Middle frontal gyrus (tissue), 1 donor: ENCODE measurements at regions not wholly inside any gene's neighbourhood (a gene's known extent, or its start where the extent isn't known, plus 50 kb on each side); places are given as distances from the start of the nearest gene placed in this dataset.
"Not testable (repeated sequence)": the region's sequence is repeated elsewhere in the genome, so short reads cannot be mapped to it uniquely, and the experiment has no call there.

Experiments
- DNase-seq: peaks from one replicate; pipeline ENCODE4 v3.0.0-alpha.2; 2015; ENCODE audit warnings: low spot score; ENCODE audit errors: extremely low spot score

- DNase-seq = no peak
Observed at GRCh38 chr7:85342781-85343180, 155.9 kb upstream of the SEMA3D start.

GRCh38 chr7:85341973-85342372 lies 155.1 kb upstream of the SEMA3D start:
- DNase-seq = no peak

- no peak for DNase-seq
Observed at GRCh38 chr7:85341121-85341520, 154.3 kb upstream of the SEMA3D start.

GRCh38 chr7:85336086-85336485 lies 149.2 kb upstream of the SEMA3D start:
- no peak for DNase-seq

GRCh38 chr7:85335113-85335512 lies 148.3 kb upstream of the SEMA3D start:
- not testable (repeated sequence) for DNase-seq

GRCh38 chr7:85328456-85328998 lies 141.7 kb upstream of the SEMA3D start:
- DNase-seq = no peak

GRCh38 chr7:85324145-85324799 lies 137.4 kb upstream of the SEMA3D start:
- no peak for DNase-seq

- no peak for DNase-seq
Observed at GRCh38 chr7:85322252-85322651, 135.4 kb upstream of the SEMA3D start.

- DNase-seq = no peak
Observed at GRCh38 chr7:85320699-85321476, 134.0 kb upstream of the SEMA3D start.

- DNase-seq = no peak
Observed at GRCh38 chr7:85316489-85316888, 129.6 kb upstream of the SEMA3D start.

- no peak for DNase-seq
Observed at GRCh38 chr7:85310301-85310700, 123.4 kb upstream of the SEMA3D start.

GRCh38 chr7:85306115-85306514 lies 119.3 kb upstream of the SEMA3D start:
- DNase-seq = no peak

- DNase-seq = no peak
Observed at GRCh38 chr7:85294176-85294575, 107.3 kb upstream of the SEMA3D start.

- no peak for DNase-seq
Observed at GRCh38 chr7:85292908-85293576, 106.2 kb upstream of the SEMA3D start.

GRCh38 chr7:85290269-85290668 lies 103.4 kb upstream of the SEMA3D start:
- no peak for DNase-seq

GRCh38 chr7:85289279-85289678 lies 102.4 kb upstream of the SEMA3D start:
- no peak for DNase-seq

GRCh38 chr7:85287106-85287825 lies 100.4 kb upstream of the SEMA3D start:
- no peak for DNase-seq

GRCh38 chr7:85286446-85286845 lies 99.6 kb upstream of the SEMA3D start:
- no peak for DNase-seq

- no peak for DNase-seq
Observed at GRCh38 chr7:85285527-85285926, 98.7 kb upstream of the SEMA3D start.

GRCh38 chr7:85275204-85275603 lies 88.3 kb upstream of the SEMA3D start:
- no peak for DNase-seq

GRCh38 chr7:85274454-85274853 lies 87.6 kb upstream of the SEMA3D start:
- no peak for DNase-seq
